Thoracic aorta (tissue), 2 donors: ENCODE measurements at regions not wholly inside any gene's neighbourhood (a gene's known extent, or its start where the extent isn't known, plus 50 kb on each side); places are given as distances from the start of the nearest gene placed in this dataset.

Experiments
- ATAC-seq: fragments of 150-250 bp; one replicate; pipeline ENCODE4 v1.8.0; 2017; ENCODE audit warnings: low read depth; ENCODE audit not compliant: insufficient number of reproducible peaks, low FRiP score
- DNase-seq: peaks from one replicate; pipeline ENCODE4 v3.0.0-alpha.2; 2020; ENCODE audit warnings: low spot score
- H3K27ac ChIP-seq, 2 donors: fragments of 200-600 bp; sonication (generic); 1 replicate in 1 of 2; 2 replicates in 1 of 2; pipeline ENCODE4 v1.5.1; 2016; ENCODE audit warnings: mild to moderate bottlenecking in 2 of 2, moderate library complexity in 2 of 2
- H3K27me3 ChIP-seq: fragments of 200-600 bp; sonication (generic); replicated peaks from 2 replicates; pipeline ENCODE4 v1.6.0; 2016; ENCODE audit warnings: mild to moderate bottlenecking; ENCODE audit not compliant: insufficient read depth
- H3K36me3 ChIP-seq: fragments of 200-600 bp; sonication (generic); one replicate; pipeline ENCODE4 v1.5.1; 2016
- H3K4me1 ChIP-seq, 2 donors: fragments of 200-600 bp; sonication (generic); 1 replicate in 1 of 2; 2 replicates in 1 of 2; pipeline versions ENCODE4 v1.5.1 to v1.6.0; 2016; ENCODE audit warnings: low read depth in 2 of 2, mild to moderate bottlenecking in 1 of 2; ENCODE audit not compliant: control insufficient read depth in 1 of 2
- H3K4me3 ChIP-seq: fragments of 200-600 bp; sonication (generic); 2 replicates; pipeline ENCODE4 v1.5.1; 2016; ENCODE audit warnings: mild to moderate bottlenecking
- H3K9me3 ChIP-seq: fragments of 200-600 bp; sonication (generic); 2 replicates; pipeline ENCODE4 v1.5.1; 2016
- TF ChIP-seq, protein P1 (sequence below): fragments of 200-600 bp; sonication (generic); IDR thresholded peaks from one replicate; pipeline ENCODE4 v1.5.1; 2019; ENCODE audit warnings: antibody characterized with exemption

DNA sequence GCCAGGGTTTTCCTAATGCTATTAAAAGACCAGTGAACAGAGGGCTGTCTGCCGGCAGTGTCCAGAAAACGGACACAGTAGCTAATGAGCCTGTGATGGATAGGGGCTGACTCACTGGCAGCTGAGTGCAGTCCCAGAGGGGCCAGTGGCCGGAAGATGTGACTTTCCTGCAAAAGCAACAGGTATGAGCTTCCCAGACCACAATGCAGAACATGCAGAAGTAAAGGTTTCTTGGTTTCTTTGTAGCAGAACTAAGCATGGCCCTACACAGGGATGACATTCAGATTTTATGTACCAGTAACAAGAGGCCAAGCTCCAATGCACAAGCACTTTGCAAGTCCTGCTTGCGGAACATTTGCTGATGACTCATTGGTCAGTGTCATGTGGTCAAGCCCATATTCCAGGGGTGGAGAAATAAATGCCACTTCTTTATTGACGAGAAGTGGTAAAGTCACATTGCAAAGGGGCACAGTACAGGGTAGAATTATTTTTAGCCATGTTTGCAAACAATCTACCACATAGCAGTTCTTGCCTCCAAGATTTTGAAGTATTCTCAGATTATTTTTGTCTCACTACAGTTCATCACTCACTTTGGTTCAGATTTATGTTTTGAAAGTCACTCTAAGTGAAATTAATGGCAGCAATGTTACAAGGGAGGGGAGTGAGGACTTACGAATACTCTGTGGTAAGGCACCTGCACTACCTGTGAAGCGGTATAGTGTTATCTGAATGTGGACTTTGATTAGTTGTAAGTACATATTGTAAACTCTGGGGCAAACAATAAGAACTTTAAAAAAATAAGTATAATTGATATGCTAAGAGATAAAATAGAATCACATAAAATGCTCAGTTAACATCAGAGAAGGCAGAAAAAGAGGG is 263.3 kb downstream of the ABHD5 start:
- H3K27me3 ChIP-seq: no peaks in the 10 kb centered on the region
- H3K4me3 ChIP-seq: no peak overlapping the region
- no peaks in the 10 kb centered on the region for H3K9me3 ChIP-seq
- DNase-seq: no peak
- TF ChIP-seq, protein P1, sequence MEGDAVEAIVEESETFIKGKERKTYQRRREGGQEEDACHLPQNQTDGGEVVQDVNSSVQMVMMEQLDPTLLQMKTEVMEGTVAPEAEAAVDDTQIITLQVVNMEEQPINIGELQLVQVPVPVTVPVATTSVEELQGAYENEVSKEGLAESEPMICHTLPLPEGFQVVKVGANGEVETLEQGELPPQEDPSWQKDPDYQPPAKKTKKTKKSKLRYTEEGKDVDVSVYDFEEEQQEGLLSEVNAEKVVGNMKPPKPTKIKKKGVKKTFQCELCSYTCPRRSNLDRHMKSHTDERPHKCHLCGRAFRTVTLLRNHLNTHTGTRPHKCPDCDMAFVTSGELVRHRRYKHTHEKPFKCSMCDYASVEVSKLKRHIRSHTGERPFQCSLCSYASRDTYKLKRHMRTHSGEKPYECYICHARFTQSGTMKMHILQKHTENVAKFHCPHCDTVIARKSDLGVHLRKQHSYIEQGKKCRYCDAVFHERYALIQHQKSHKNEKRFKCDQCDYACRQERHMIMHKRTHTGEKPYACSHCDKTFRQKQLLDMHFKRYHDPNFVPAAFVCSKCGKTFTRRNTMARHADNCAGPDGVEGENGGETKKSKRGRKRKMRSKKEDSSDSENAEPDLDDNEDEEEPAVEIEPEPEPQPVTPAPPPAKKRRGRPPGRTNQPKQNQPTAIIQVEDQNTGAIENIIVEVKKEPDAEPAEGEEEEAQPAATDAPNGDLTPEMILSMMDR: no peak
- no peaks in the 10 kb centered on the region for H3K36me3 ChIP-seq
- ATAC-seq: peak; percentile 23
- H3K4me1 ChIP-seq: peaks cover 0 to 10% of the 10 kb centered on the region in 2 donors
- H3K27ac ChIP-seq: no peak overlapping the region

DNA sequence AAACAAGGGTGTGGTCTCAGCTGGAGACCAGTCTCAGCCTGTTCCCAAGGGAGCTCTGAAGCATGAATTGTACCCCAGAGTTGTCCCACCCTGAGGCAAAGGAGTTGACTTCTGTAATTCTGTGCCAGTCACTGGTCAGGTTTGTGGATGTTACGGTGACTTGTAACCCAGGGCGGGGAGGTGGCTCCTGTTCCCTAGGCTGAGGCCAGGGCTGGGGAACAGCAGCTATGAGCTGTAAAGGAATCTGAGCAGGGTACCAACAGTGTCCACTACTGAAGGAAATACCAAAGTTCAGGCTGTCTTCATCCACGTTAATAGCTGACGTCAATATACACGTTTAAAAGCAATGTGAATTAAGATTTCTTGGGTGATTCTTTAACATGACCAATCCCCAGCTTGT is 266.2 kb downstream of the ABHD5 start:
- no peaks in the 10 kb centered on the region for H3K27me3 ChIP-seq
- no peak for DNase-seq
- H3K9me3 ChIP-seq: no peaks in the 10 kb centered on the region
- H3K27ac ChIP-seq: no peak overlapping the region
- H3K4me3 ChIP-seq: no peak overlapping the region
- ATAC-seq: no peak
- TF ChIP-seq, protein P1: no peak
- H3K4me1 ChIP-seq: peaks cover 0 to 10% of the 10 kb centered on the region in 2 donors
- no peaks in the 10 kb centered on the region for H3K36me3 ChIP-seq

DNA sequence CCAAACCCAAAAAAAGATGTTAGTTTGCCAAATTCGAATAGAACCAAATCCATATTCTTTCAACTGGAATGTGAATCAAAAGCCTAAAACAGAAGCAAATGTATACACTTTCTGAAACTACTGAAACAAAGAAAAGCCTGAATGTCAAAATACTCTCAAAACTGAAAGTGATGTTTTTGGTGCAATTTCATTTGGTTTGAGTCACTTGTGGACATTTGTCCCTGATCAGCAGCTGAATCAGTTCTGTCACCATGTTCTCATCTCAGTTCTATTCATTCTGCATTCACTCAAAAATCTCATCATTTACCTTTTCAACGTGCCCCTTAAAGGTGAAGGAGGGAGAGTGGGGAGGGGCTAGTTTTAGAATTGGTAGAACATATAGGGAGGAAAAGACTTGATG is 266.8 kb downstream of the ABHD5 start:
- Histone ChIP-seq H3K4me3 (no peak overlapping the region), H3K36me3 (no peaks in the 10 kb centered on the region), H3K9me3 (no peaks in the 10 kb centered on the region), H3K27me3 (no peaks in the 10 kb centered on the region), H3K27ac (no peak overlapping the region), H3K4me1 (peaks cover 0 to 10% of the 10 kb centered on the region in 2 donors)
- ATAC-seq (no peak), DNase-seq (no peak)
- TF ChIP-seq, protein P1: no peak

DNA sequence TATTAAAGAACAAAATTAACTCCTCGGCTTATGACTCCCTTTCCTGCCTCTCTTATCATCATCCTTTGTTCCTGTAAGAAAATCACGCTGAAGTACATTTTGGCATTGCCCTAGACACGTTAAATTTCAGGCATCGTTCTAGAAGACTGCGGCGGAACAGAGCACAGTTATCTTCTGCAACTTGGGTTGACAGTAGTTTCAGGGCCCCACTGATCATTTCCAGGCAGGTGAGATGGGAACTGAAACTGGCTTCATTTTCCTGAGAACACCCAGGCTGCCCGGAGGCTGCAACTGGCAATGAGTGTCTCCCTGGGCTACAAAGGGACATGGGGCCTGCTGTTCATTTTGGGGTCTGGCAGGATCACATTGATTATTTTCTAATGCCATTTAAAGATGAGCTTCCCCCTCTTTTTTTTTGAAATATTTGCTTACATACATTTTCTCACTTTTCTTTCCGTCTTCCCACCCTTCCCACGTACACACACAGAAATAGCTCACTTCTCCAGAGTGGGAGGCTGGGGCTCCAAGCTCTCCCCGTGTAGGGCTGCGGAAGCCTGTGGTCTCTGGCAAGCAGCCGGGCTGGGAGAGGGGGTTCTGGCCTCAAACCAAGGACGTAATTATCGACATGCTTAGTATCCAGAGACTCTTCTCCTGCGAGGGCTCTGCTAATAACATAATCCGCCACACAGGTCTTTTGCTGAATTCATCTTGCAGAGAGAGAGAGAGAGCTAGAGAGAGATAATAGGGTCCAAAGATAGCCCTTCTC is 267.4 kb downstream of the ABHD5 start:
- ATAC-seq (no peak), DNase-seq (no peak)
- no peaks in the 10 kb centered on the region for H3K36me3 ChIP-seq

DNA sequence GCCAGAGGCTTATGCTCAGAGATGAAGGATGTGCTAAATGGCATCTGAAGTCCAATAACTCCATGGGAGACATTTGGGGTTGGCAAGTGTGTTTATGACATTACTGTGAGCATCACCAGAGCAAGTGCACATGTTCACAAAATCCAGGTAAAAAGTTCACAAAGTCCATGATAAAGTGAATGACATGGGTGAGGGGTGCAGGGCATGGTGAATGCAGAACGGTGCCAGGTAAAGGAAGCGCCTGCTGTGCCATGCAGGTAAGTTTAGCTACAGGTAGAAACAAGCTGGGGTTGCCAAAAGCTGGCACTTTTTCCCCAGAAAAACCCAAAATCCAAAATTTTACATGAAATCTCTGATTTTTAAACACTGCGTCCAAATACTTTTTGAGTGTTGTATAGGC is 268.2 kb downstream of the ABHD5 start:
- Histone ChIP-seq H3K27me3 (no peaks in the 10 kb centered on the region), H3K36me3 (no peaks in the 10 kb centered on the region), H3K4me1 (peaks cover 0 to 4% of the 10 kb centered on the region in 2 donors), H3K4me3 (no peak overlapping the region), H3K9me3 (no peaks in the 10 kb centered on the region), H3K27ac (no peak overlapping the region)
- TF ChIP-seq, protein P1: no peak
- DNase-seq (no peak), ATAC-seq (no peak)

More for the DNA sequence above, 267.4 kb downstream of the ABHD5 start:
- TF ChIP-seq, protein P1: no peak
- Histone ChIP-seq H3K4me3 (no peak overlapping the region), H3K27me3 (no peaks in the 10 kb centered on the region), H3K4me1 (peaks cover 0 to 10% of the 10 kb centered on the region in 2 donors), H3K27ac (no peak overlapping the region), H3K9me3 (no peaks in the 10 kb centered on the region)
